Renal cortical epithelial cell (primary cell): ENCODE measurements at regions not wholly inside any gene's neighbourhood (a gene's known extent, or its start where the extent isn't known, plus 50 kb on each side); places are given as distances from the start of the nearest gene placed in this dataset.
"Not testable (repeated sequence)": the region's sequence is repeated elsewhere in the genome, so short reads cannot be mapped to it uniquely, and the experiment has no call there.

ENCODE experiments used
- DNase-seq: peaks from one replicate; pipeline ENCODE4 v3.0.0-alpha.2; 2011; ENCODE audit warnings: low read depth

DNA sequence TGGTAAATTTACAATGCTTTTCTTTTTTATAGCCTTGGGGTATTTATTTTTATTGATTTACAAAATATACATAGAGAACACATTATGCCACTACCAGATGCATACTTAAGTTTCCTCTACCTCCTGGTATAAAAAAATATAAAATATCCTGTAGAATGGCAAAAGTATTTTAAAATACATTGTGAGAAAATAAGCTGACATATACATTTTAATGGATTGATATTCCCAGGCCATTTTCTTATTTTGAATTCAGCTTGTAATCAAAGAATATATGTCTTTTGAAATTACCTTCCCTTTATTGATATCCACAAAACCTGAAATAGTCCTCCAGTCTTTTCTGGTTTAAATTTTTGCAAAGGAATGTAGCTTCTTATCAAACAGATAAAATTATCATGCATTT is 923.9 kb downstream of the CDH18 start:
- no peak for DNase-seq

DNA sequence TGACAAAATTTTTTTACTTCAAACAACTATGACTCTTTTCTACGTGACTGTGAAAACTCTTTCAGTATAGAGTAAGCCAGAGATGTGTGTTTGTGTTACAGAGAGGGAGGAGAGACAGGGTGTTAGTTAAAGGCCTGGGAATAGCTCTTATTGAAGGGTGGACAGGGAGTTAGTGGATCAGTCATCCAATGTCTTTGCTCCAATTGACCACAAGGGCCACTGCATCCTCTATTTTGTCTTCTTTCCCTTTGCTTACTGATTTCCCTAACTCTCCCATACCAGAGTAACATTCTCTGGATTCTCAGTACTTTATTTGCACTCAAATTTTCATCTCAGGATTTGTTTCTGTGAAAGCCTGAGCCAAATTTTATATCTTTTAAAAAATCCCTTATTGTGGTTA is 920.3 kb downstream of the CDH18 start:
- no peak for DNase-seq

DNA sequence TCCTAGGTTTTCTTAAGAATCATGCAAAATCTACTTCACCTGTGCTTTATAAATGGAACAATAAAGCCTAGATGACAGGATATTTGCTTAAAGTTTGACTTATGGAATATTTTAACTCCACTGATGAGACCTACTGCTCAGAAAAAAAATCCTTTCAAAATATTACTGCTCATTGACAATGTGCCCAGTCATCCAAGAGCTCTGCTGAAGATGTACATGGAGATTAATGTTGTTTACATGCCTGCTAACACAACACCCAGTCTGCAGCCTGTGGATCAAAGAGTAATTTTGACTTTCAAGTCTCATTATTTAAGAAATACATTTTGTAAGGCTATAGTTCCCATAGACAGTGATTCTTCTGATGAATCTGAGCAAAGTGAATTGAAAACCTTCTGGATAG is 889.6 kb downstream of the CDH18 start:
- no peak for DNase-seq

DNA sequence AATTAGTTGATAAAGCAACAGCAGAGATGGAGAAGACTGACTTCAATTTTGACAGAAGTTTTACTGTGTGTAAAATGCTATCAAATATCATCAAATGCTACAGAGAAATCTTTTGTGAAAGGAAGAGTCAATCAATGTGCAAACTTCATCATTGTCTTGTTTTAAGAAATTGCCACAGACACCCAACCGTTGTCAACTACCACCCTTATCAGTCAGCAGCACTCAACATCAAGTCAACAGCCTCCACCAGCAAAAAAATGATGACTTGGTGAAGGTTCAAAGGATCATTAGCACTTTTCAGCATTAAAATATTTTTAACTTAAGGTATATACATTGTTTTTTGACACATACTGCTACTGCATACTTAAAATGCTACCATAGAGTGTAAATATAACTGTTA is 888.8 kb downstream of the CDH18 start:
- no peak for DNase-seq

DNA sequence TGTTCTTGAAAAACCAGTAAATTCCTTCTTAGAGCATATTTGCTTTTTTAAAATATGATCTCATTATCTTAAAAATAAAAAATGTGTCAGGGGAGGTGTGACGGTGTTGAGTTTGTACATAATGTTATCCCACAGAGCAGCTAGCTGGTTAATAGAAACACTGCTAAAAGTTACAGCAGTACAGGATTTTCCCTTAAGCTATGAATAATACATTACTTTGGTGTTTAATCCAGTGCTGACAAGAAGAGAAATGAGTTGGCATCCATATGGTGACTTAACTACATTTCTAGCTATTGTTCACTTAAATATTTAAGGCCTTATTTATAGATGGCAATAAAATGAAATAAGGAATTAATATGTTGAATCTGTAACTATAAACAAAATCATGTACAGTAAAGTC is 883.1 kb downstream of the CDH18 start:
- DNase-seq, result no peak

DNA sequence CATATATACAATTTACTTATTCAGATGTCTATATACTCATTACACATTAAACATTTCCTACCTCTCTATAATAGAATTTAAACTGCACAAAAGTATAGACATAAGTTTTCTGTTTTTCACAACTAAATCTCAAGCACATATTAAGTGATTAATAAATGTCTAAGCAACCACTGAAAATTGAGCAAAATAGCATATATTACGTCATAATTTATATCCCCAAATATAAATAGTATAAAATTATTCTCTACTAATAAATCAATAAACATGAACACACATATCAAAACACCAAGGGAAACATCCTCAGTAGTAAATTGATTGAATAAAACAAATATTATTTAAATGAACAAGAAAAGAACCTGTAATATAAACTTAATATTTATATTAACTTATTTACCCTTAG is 865.1 kb downstream of the CDH18 start:
- DNase-seq, result no peak

DNA sequence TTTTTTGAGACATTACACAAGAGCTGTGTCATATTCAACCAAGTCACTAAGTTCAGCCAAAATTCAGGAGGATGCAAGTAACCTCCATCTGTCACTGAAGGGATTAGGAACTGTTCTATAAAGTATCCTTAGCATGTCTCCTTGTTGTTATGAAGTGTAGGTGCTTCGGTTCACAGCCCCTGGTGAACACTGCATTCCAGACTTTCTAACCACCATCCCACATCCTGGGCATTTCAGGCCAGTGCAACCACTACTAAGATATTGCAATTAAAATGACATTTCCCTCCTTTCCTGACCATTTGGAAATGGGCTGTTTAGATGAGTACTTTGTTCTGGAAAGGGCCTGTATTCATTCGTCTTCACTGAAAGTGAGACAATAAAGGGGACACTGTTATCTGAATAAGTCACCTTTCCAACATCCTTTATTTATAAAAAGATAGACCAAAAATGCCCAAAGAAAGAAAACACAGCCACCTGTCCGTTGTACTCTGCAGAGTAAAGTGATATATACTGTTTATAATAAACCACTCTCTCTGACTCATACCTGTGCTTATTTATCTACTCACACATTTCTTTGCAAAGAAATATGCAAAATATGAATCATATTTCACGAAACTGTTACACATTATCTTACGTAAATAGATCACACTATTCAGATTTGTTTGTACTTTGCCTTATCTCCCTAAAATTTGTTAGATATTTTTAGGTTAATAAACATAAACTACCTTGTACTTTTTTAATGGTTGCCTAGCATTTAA is 861.9 kb downstream of the CDH18 start:
- peak; percentile 4 for DNase-seq

DNA sequence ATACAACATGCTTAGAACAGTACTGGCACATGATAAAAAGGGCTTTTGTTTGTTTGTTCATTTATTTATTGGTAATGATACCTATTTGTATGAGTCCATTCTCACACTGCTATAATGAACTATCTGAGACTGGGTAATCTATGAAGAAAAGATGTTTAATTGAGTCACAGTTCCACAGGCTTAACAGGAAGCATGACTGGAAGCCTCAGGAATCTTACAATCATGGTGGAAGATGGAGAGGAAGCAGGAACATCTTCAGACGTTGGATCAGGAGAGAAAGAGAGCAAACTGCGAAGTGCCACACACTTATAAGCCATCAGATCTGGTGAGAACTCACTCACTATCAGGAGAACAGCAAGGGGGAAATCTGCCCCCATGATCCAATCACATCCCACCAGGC is 847.7 kb downstream of the CDH18 start:
- no peak for DNase-seq

DNA sequence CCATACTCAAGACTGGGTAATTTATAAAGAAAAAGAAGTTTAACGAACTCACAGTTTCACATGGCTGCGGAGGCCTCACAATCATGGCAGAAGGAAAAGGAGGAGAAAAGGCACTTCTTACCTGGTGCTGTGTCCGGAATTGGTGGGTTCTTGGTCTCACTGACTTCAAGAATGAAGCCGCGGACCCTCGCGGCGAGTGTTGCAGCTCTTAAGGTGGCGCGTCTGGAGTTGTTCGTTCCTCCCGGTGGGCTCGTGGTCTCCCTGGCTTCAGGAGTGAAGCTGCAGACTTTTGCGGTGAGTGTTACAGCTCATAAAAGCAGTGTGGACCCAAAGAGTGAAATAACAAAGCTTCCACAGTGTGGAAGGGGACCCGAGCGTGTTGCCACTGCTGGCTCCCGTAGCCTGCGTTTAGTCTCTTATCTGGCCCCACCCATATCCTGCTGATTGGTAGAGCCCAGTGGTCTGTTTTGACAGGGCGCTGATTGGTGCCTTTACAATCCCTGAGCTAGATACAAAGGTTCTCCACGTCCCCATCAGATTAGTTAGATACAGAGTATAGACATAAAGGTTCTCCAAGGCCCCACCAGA is 846.0 kb downstream of the CDH18 start:
- not testable (repeated sequence) for DNase-seq

DNA sequence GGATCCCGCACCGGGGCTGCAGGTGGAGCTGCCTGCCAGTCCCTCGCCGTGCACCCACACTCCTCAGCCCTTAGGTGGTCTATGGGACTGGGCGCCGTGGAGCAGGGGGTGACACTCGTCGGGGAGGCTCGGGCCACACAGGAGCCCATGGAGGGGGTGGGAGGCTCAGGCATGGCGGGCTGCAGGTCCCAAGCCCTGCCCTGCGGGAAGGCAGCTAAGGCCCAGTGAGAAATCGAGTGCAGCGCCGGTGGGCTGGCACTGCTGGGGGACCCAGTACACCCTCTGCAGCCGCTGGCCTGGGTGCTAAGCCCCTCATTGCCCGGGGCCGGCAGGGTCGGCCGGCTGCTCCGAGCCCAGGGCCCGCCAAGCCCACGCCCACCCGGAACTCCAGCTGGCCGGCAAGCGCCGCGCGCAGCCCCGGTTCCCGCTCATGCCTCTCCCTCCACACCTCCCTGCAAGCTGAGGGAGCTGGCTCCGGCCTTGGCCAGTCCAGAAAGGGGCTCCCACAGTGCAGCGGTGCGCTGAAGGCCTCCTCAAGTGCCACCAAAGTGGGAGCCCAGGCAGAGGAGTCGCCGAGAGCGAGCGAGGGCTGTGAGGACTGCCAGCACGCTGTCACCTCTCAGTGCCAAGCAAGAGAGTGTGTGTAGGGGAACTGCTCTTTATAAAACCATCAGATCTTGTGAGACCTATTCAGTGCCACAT is 845.1 kb downstream of the CDH18 start:
- not testable (repeated sequence) for DNase-seq

DNA sequence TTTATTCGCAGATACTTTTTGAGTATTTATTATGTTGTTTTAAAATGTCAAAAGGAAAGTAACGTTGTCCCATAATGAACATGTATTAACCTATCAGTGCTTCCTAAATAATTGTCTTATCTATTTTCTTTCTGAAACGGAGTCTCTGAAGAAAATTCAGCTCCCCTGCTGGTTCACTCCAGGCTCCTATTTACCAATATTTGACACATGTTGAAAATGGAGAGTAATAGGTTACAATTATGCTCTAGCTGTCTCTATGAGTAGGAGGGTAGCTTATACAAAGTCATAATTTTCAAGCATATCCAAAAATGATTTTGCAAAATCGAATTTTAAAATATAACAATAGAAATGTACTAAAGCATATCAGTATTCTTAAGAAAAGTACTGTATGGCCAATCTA is 844.1 kb downstream of the CDH18 start:
- no peak for DNase-seq

DNA sequence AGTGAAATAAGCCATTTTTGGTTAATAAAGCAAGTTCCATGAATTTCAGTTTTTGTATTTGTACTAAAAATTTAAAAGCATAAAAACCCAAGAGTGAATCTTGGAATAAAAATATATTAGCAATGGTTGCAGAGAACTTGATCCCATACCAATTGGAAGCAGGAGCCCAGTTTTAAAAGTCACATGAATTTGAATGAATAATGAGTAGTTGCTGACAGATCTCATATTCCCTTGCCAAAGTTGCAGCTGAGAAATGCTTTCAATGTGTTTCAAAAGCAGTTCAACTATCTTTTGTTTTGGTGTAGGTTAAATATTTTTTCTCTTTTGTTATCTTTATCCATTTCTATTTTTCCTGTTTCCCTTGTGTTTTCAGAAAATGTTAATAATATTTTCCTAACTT is 818.6 kb downstream of the CDH18 start:
- no peak for DNase-seq

DNA sequence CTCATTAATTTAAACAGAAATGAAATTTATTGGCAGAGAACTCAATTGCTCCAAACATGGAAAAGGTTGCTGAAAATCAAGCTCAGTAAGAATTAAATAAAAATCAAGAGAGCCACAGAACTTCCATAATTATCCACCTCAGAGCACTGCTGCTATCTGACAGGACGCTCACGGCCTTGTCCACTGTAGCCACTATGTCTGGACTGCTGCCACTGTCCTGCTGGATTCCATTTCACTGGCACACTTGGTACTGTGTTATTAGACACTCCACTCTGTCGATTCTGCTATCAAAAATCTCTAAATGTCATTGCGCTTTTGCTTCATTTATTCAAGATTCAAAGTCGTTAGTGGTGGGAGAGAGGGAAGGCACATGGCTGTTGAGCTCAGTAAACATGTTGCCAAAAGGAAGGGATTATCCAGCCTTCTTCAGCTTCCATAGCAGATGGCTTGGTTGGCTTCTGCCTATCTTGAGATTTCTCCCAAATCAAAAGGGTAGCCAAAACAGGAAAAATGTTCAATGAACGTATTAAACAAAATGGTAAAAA is 815.0 kb downstream of the CDH18 start:
- DNase-seq, result no peak

DNA sequence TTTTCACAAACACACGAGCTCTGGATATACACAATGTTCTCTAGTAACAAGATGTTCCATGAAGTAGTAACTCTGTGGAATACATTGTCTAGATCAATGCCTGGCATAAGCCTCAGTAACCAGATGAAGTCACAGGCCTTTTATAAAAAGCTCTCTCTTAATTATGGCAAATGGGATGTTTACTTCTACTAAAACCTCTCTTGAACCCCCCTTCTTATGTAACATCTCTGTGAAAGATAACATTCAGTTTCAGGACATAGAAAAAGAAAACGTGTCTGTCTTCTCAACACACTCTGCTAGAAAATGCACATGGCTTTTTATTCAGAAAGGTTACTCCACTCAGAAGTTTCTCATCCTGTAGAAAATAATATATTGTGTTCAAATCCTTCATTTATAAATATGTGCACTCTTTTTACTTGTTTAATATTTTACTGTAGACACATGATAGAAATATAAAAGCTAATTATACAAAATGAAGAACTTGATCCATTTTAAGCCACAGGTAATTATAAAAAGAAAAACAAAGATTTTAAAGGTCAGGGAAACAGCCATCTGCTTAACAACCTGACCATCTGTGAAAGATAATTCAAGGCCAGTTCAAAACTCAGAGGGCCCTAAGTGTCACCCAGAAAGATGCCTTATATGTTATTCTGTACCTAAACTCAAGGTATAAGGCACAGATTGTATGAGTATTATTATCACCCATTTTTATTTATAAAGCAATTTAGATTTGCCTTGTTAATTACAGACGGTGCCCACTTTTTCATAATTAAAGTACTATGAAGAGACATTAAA is 812.0 kb downstream of the CDH18 start:
- DNase-seq, result no peak

DNA sequence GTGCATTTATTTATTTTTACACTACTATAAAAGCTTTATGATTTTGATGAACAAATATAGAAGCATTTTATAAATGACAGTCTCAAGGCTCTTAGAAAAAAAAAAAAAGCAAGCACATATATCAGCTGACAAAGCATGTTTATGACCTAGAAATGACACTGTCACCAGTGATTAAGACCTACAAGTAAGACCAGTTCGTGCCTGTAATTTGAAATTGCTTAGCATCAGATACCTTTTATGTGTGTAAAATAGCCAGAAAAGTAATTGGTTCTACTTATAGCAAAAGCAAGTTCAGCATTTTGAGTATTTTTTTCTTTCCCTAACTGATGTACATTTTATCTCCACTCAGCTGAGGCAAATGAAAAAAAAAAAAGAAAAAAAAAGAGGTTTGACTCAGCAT is 808.4 kb downstream of the CDH18 start:
- no peak for DNase-seq

DNA sequence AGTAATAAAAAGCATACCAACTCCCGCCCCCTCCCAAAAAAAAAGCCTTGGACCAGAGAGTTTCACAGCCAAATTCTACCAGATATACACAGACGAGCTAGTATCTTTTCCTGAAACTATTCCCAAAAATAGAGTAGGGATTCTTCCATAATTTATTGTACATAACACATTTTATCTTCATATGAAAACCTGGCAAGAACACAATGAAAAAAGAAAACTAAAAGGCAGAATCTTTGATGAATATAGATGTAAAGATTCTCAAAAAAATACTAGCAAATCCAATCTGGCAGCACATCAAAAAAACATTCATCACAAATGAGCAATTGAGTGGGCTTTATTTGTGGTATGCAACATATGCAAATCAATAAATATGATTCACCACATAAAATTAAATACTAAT is 798.8 kb downstream of the CDH18 start:
- DNase-seq, result no peak

DNA sequence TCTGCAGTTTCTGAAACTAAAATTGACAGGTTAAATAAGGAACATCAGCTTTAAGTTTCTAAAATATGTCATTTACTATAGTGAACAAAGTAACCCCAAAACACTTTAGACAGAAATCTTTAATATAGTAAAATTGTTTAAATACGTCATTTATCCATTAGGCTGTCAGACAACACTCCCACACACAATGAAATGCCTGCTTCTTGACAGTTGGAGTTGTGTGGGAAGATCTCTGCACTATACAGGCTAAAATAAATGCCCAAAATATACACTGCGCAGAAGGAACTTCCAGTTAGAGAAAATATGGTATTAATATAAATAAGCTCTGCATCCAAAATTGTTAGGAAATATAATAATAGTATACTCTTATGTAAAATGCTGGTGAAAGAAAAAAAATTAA is 794.4 kb downstream of the CDH18 start:
- DNase-seq, result no peak

DNA sequence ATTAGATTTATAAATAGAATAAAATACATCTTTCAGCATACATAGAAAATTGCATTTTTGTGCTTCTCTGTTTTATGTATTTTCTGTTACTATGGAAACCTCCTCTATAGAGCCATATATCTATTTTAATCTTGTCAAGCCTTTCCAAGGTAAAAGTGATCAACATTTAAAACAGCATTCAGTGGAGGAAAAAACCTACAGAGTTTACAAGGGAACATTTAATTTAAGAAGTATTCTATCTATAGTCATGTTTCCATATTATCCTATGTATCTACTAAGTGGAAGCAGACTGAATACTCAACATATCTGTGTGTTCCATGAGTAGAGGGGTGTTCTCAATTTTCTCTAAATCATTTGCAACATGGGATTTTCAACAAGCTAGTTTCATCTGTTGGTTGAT is 791.4 kb downstream of the CDH18 start:
- DNase-seq, result no peak

DNA sequence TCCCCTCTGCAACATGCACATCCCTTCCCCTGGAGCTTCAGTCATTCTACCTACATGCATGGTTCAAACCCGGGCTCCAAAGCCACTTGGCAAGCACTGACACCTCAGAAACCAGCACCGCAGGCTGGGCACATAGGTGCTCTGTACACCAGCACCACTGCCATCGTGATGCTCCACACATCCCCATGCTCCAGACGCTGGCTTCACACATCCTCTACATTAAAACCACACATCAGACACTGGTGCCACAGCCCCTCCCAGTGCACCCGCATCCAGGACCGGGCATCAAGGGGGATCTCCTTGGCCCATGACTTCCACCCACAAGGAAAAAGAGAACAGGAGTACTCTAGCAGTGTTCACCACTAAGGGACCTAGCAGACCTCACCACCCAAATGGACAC is 787.7 kb downstream of the CDH18 start:
- DNase-seq, result no peak

DNA sequence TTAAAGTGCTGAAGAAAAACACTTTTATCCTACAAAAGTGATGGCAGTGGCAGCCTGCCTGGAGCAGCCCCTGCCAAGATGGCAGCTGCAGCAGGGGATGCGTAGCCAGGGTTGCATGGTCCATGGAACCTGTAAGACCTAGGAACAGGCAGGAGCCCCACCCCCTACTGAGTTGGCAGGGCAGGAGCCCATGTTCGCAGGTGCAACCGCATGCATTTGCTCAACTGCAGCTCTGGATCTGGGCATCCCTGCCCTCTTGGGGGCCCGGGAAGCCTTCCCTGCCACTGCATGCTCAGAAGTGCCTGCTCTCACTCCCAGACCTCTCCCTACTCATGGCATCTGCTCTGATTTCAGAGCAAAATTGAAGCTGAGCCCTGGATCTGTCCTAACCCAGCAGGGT is 779.6 kb downstream of the CDH18 start:
- no peak for DNase-seq

DNA sequence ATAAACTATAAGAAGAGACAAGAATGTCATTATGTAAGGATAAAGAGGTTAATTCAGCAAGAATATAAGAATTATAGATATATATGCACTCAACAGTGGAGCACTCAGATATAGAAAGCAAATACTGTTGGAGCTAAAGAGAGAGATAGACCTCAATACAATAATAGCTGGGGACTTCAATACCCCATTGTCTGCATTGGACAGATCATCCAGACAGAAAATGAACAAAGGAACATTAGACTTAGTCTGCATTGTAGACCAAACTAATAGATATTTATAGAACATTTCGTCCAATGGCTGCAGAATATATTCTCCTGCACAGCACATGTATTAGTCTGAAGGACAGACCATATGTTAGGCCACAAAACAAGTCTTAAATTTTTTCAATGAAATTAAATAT is 777.1 kb downstream of the CDH18 start:
- DNase-seq, result no peak

DNA sequence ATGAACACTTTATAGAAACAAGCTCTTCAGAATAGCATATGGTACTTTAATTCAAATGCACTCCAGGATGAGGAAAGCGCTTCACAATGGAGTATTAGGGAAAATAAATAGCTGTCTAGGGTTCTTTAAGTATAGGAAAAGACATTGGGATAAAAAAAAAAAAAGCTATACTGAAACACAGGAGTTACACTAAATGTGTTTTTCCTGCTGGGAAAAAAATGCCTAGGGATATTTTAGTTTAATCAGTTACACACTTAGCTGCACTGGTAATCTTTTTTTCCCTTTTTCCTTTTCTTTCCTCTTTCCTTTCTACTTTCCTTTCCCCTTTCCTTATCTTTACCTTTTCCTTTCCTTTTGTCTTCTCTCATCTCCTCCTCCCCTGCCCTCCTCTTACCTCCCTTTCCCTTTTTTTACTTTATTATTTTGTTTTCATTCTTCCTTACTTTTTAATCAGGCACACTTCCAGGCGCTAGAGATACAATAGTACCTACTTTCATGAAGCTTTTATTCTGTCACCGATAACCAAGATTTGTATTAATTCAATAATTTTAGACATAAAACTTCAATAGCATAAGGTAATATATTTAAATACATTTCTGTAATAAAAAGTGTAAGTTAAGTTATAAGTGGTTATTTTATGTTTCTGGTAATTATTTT is 758.7 kb downstream of the CDH18 start:
- no peak for DNase-seq
